NCI-H748 treated with DMSO at 0.1 percent for 48 hours (cell line): ENCODE measurements at regions not wholly inside any gene's neighbourhood (a gene's known extent, or its start where the extent isn't known, plus 50 kb on each side); places are given as distances from the start of the nearest gene placed in this dataset.

Experiments
- DNase-seq: peaks from one replicate; lab custom pipeline; 2025; lab: John Stamatoyannopoulos, UW

GRCh38 chr17:14762736-14763479 is 462.0 kb downstream of the HS3ST3B1 start:
- DNase-seq: no peak

DNA sequence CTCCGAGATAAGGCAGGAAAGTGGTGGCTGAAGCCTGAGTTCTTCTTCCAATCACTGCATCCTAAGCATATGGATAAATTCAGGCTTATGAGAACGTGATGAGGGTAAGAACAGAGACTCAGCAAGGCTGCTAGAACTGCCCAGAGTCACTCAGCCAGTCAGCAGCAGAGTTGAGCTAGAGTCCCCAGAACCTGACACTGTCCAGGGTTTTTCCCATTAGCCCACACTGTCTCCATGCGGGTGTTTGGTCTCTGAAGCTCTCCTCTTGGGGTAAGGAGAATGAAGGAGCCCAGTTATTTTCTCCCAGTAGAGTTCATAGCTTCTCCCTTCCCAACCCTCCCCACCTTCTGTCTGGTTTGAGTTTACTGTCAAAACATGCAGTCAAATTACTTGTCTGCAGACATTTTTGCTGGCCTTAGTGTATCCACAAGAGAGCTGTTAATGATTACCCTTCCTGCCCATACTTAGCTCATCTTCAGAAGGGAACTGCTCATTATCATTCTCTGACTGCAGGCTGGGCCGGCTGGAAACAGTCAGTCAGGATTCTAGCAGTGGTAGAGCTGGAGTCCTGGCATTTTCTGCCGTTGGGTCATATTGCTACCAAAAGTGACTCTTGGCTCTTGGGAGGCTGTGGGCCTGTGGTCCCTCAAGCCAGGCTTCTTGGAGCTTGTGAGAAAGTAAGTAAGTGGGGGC is 460.0 kb downstream of the HS3ST3B1 start:
- no peak for DNase-seq

DNA sequence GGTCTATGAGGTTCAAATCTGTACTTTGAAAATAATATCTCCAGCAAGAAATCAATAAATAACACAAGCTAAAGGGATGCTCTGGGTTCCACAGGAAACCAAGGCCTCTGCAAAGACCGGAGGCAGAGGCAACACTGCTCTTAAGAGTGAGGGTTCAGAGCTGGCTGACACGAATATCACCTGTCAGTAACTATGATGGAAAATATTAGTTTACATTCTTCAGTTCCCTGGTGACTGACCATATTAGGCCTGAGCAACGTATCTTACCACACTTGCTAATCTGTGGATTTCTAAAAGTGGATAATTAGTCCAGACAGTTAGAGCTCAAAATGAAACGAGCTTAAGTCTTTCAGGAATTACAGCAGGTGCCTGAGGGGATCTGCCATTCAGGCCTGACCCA is 459.3 kb downstream of the HS3ST3B1 start:
- DNase-seq: no peak

DNA sequence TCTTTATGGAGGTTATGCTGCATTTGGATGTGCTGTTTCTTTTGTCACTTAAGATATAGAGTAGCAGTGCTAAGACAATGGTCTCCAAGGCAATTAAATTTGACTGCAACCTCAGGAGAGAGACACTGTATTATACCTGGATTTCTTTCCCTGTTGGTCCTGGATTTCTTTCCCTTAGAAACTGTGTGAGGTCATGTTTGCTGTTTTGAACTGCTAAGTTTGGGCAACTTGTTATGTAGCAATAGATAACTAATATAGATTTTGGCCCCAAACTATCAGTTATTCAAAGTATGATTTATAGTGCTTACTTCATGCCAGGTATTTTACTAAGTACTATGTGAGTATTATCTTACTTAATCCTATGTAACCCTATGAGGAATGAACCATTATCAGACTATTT is 458.4 kb downstream of the HS3ST3B1 start:
- DNase-seq: no peak

- DNase-seq: no peak
Observed at GRCh38 chr17:14756479-14756878, 455.6 kb downstream of the HS3ST3B1 start.

- no peak for DNase-seq
Observed at GRCh38 chr17:14755002-14755401, 454.1 kb downstream of the HS3ST3B1 start.

DNA sequence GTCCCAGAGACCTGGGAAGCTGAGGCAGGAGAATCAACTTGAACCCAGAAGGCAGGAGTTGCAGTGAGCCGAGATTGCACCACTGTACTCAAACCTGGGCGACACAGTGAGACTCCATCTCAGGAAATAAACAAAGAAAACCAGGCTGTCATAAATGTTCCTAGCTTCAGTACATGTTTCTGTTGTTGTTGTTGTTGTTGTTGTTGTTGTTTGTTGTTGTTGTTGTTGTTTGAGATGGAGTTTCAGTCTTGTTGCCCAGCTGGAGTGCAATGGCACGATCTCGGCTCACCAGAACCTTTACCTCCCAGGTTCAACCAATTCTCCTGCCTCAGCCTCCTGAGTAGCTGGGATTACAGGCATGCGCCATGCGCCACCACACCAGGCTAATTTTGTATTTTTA is 452.5 kb downstream of the HS3ST3B1 start:
- no peak for DNase-seq

- DNase-seq: no peak
Observed at GRCh38 chr17:14752011-14752410, 451.1 kb downstream of the HS3ST3B1 start.

- DNase-seq: no peak
Observed at GRCh38 chr17:14750866-14751265, 450.0 kb downstream of the HS3ST3B1 start.

DNA sequence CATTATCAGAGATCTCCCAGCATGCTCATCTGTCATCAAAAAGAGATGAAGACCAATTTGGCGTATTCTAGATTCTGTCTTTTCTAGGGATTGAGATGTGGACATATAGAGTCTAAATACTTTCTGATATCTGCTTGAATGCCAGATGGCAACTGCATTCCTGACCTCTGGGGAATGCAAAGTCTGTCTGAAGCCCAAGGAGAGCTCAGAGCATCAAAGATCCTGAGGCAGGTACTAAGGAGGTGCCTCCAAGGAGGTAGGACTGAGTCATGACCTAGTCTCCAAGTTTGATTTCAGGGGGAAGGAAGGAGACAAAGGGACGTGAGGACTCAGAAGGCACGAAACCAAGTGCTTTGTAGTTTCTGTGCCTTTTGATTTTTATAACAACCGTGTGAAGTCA is 448.4 kb downstream of the HS3ST3B1 start:
- no peak for DNase-seq

DNA sequence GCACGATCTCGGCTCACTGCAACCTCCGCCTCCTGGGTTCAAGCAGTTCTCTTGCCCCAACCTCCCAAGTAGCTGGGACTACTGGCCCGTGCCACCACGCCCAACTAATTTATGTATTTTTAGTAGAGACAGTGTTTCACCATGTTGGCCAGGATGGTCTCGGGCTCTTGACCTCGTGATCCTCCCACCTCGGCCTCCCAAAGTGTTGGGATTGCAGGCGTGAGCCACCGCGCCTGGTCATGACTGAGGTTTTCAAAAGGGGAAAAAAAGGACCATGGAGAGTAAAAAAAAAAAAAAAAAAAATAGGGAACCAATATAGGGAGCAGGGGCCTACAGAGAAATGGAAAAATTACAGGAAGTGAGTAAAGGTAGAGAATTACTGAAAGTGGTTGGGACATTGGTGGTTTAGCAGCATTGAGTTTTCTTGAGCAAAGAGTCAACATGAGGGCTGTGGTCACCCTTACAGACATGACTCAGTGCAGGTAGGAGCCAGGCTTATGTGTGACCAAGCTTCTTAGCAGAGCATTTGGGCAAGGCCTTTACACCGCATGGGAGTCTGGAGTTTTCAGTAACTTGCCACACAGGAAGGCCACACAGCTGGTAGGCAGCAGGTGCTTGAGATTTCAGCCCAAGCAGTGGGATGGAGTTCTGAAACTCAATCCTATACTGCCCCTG is 447.3 kb downstream of the HS3ST3B1 start:
- DNase-seq: no peak

GRCh38 chr17:14747603-14747950 is 446.7 kb downstream of the HS3ST3B1 start:
- no peak for DNase-seq

- DNase-seq: no peak
Observed at GRCh38 chr17:14746822-14747602, 446.1 kb downstream of the HS3ST3B1 start.

GRCh38 chr17:14745541-14745940 is 444.7 kb downstream of the HS3ST3B1 start:
- no peak for DNase-seq

DNA sequence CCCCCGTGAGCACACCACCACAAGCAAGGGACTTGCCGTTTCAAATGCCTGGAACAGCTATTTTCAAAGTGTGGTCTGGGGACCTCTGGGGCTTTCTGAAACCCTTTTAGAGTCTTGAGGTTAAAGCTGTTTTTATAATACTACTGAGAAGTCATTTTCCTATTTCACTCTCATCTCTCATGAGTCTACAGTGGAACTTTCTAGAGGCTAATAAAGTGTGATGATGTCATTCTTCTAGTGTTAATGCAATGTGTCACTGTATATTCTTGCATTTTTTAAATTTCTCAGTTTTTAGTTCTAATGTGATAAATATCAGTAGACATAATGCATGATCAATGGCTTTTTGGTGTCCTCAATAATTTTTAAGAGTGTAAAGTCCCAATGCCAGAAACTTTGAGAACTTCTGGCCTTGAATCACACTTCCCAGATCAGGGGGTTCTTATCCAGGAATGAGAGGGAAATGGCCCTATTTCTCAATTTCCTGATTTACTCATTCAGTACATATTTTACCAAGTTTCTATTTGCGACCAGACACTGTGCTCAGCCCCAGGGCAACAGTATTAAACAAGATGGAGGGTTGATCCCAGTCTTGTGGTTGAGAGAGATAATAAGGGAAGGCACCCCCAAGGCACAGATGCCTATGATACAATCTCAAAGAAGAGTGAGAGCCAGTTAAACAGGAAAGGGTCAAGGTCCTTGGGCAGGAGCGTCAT is 444.0 kb downstream of the HS3ST3B1 start:
- DNase-seq: no peak

DNA sequence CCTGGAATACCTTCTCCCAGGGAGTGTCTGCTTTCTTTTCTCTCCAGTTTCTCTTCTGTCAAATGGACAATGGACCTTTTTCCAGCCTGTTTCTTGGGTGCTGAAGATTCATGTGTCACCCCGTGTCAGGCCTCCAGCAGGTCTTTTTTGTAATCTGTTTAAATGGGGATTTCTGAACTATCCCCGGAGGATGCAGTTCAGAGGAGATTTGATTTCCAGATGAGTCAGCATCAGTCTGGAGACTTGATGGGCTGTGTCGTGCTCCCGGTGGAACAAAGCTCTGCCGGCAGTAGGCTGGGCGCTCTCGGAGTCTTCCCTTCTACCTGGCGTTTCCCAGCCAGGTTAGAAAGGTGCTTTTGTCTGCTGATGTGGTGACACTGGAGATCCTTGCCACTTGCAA is 440.6 kb downstream of the HS3ST3B1 start:
- DNase-seq: no peak

GRCh38 chr17:14739656-14740431 is 439.0 kb downstream of the HS3ST3B1 start:
- no peak for DNase-seq

- no peak for DNase-seq
Observed at GRCh38 chr17:14738652-14738988, 437.7 kb downstream of the HS3ST3B1 start.

- no peak for DNase-seq
Observed at GRCh38 chr17:14737984-14738651, 437.2 kb downstream of the HS3ST3B1 start.

DNA sequence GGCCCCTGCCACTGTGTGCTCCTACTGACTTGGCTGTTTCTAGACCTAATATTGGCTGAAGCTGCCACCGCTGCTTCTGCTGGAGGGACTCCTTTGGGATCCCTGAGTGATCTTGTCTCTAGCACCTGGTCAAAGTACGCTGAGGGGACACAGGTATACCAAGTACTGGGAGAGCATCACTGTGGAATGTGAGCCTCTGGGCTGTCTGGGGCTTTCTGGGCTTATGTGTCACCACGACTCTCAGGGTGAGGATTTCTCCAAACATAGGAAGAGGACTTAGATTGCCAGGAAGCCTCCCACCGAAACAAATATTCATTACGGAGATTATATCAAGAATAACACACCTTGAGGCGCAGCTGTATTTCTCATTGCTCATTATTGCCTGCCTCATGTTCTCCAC is 435.8 kb downstream of the HS3ST3B1 start:
- DNase-seq: no peak

DNA sequence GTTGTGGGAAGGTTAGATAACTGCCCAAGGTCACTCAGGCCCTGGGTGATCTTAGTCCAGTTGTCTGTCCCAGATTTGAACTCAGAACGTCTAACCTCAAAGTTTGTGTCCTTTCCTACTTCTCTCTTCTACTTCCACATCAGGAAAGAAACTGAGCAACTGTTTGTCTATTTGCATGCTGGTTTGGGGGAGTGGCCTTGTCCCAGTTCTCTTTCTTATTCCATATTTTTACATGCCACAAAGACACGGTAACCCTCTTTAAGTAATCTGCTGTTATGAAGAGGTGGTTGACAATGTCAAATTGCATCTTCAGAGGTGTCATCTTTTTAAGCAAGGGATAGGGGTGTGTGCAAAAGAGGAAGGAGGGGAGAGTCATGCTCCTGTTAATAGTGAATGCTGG is 432.5 kb downstream of the HS3ST3B1 start:
- DNase-seq: no peak
